ENCODE measurements at regions not wholly inside any gene's neighbourhood (a gene's known extent, or its start where the extent isn't known, plus 50 kb on each side); places are given as distances from the start of the nearest gene placed in this dataset.
"Not testable (repeated sequence)": the region's sequence is repeated elsewhere in the genome, so short reads cannot be mapped to it uniquely, and the experiment has no call there.

DNA sequence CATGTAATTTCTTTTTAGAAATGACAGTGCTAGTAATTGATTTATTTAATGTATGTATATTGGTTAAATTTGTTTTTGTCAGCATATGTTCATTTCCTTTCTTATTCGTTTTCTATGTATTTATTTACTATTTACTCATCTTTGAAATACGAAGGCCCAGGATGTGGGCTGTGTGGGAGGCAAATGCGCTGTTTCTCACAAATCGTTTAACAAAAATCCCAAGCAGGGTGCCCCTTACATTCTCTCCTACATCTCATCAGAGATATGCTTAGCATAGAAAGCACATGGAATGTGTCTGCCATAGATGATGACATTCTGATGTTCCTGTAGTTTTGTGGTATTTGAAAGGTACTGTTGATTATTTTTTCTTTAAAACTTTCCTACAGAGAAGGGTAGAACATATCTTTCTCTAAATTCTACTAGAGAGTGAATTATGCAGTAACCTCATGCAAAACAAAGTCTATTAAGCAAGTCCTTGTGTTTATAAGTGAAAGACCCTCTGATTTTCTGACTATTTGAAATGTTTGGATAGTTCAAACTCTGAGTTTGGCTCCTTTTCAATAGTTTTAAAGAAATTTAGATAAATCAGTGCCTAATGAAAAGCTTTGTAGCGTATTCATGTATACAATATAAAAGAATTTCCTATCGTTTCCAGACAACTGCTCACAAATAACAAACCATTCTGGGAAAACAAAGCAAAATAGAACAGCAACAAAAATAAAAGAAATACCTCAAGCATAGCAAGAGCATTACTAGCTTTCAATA, 111.1 kb upstream of the VGLL3 start:
- DNase-seq = no peak

DNA sequence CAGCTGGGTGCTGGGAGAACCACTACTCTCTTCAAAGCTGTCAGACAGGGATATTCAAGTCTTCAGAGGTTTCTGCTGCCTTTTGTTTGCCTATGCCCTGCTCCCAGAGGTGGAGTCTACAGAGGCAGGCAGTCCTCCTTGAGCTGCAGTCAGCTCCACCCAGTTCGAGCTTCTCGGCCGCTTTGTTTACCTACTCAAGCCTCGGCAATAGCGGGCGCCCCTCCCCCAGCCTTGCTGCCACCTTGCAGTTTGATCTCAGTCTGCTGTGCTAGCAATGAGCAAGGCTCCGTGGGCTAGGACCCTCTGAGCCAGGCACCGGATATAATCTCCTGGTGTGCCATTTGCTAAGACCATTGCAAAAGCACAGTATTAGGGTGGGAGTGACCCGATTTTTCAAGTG, 106.8 kb upstream of the VGLL3 start:
- DNase-seq = not testable (repeated sequence)

GRCh38 chr3:87090631-87091030, 99.7 kb upstream of the VGLL3 start:
- no peak for DNase-seq

DNA sequence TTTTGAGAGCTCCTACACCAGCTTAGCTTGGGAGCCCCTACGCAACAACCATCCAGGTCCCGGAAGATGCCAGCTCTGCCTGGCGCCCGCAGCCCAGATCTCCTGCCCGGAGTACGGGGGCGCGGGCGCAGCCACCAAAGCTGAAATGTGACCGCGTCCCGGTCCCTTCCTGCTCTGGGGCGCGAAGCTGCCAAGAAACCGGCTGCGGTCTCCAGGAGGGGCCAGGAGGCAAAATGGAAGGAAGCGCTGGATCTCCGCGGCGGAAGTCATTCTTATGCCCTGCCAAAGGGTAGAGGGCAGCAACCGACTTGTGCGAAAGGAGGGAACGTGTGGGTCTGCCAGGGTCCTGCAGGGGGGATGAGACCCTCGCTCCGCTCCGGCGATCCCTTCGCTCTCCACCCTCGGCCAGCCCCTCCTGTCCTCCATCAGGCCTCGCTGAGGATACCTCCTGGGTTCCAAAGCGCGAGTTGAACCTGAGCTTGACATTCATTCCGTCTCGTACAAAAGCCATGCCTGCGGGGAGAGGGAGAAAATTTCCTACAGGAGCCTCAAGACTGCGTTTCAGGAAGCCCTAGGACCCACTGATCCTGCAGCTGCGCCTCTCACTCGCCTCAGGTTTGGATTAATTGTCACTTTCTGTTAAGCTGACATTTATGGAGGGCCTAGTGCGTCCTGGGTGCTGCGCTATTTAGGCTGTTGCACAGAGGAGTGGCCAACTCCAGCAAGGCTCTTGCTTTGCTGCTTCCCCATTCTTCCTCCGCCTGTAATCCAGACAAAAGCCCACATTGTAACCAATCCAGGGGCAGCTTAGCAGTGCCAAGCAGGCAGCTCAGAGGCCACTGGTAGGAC, 98.3 kb upstream of the VGLL3 start:
- peak; percentile 35 to 53 for DNase-seq

DNA sequence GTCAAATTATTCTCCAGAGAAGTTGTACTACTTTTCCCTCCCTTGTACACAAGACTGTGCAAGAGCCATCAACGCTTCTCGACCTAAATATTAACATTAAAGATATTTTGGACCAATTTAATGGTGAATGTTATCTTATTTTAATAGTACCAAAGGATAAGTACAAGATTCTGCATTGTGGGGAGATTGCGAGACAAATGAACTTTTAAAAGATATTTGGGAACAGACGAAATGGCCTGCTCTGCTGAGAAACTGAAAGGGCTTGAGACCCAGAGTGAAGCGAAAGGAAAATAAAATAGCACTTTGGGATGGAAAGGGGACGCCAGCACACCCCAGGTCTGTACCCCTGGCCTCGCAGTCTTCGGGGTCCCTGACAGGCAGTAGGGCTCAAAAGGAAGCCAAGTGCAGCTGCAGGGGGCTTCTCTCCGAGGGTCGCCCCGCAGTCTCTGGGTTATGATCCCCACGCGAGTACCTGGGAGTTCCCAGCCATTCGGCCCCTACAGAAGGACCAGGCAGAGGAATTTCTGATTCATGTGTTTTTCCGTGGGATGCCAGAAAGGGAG, 97.6 kb upstream of the VGLL3 start:
- no peak for DNase-seq

DNA sequence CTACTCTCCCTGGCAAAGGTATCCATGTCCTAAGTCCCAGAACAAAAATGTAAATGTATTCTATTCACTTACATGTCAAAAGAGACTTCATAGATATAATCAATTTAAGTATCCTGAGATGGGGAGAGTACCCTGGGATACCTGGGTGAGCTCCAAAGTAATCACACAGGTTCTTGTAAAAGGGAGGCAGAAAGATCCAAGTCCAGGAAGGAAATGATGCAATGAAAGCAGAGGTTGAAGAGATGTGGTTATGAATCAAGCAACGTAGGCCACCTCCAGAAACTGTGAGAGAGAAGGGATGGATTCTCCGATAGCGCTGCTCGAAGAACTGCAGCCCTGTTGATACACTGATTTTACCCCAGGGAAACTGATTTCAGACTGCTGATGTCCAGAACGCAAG, 93.9 kb upstream of the VGLL3 start:
- no peak for DNase-seq

DNA sequence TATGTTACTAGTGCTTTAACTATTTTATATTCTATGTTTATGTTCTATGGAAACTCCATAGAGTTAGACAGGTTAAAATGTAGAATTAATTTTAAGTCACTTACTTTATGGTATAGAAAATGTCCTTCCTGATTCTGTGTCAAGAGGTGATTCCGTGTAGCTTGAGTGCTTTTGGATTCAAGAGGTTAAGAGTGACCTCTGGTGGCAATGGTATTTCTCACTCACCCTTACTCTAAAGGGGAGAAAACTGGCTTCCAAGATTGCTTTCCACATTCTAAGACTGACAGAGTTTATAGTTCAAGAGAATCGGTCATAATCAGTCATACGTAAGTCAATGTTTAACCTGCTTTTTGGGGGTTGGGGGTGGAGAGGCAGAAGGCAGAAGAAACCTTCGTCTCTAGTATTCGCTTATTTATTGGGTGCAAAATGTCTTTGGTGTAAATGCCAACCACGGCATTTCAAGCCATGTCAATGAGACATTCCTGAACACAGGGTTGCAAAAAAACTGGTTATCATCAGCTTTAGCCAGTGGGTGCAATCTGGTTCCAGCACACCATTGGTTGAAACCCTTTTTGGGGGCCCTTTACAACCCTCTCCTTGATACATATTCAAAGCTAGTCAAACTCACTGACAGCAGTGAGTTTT, 92.0 kb upstream of the VGLL3 start:
- DNase-seq = peak in 1 of 2 donors; percentile 14

DNA sequence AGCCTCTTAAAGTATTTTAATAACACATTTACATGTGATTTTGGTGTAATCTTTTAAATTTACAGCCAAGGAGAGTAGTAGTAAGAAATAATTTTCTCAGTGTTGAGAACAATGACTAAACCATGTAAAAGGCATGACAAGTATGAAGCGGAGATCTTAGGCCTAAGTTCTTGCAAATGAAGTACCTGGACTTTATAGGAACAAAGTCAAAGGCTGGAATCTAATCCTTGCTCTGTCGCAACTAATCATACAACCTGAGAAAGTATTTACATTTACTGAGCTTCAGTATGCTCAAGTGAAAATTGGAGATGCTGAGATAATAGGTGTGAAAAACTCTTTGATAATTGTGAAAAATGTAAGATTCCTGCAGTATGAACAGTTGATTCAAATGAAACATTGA, 86.4 kb upstream of the VGLL3 start:
- DNase-seq = no peak

DNA sequence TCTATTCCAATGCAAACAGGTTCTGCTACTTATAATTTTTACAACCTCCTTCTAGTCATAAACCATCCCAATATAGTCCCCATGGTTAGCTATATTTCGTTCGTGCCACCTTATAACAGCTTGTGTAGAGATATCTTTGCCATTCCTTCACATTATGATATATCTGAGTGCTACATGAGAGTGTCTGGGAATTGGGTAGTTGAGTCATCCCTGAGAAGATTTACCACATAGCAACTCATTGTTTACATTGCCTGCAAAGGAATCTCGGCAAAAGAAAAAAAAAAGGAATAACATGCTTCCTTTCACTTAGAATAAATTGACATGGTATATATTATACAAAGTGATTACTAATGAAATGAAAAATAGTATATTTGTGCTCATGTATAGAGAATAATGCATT, 86.0 kb upstream of the VGLL3 start:
- DNase-seq = no peak

DNA sequence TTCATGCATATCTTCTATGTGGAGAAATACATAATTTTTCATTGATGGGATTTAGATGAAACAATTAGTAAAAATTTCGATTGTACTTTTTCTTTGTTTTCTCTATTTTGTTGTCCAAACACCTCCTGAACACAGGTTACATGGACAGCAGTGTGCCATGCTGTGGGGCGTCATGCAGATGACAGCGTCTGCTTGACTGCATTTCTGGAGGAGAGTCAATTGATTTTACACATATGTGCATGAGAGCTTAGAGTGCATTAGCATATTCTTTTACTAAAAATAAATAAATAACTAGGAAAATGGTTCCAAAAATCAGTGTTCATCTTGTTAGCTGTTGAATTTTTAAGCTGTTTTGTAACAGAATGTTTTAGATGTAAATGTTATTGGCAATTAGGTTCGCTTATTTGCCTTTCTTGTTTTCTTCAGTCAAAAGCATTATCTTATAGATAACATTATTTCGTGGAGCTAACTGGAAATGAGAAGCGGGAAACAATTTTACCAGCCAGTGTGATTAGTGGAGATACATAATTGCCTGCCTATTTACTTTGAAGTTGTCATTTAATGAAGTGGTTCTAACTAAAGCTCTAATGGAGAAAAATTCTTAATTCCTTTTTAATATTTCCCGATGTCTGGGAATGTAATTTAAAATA, 82.7 kb upstream of the VGLL3 start:
- DNase-seq = no peak

- no peak for DNase-seq
Observed at GRCh38 chr3:87072446-87072845, 81.5 kb upstream of the VGLL3 start.

DNA sequence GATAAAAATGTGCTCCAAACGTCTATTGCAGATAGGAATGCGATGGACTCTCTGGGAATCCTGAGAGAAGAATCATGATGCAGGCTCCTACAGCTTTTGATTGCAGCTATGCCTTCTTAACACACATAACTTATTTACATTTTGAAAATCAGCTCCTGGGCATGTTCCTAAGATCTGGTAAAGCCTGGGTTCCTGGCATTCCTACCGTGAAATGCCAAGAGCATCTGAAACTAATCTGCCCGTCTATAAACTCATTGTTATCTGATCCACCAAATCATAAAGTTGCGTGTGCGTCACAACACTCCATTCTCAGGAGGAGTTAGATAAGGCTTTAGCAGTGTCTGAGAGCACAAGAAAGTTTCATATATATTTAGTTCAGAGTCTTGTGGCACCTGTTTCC, 79.0 kb upstream of the VGLL3 start:
- no peak for DNase-seq

GRCh38 chr3:87069021-87069420, 78.1 kb upstream of the VGLL3 start:
- no peak for DNase-seq

DNA sequence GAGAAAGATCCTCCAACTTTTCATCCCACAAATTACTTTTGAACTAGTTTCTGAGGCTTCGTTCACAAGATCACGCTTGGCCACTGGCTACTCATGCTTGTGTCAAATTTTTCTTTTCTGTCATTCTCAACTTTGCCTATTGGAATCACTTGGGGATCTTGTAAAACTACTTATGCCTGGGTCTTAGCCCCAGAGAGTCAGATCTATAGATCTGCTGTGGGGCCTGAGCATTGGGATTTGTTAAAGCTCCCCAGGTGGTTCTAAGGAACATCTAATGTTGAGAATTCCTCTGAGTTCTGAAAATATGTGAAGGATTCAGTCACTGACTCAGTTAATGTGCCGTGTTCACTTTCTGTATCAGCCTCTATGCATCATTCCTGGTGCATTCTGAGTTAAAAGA, 71.7 kb upstream of the VGLL3 start:
- DNase-seq = no peak

- no peak for DNase-seq
Observed at GRCh38 chr3:87057474-87057873, 66.5 kb upstream of the VGLL3 start.

- DNase-seq = no peak
Observed at GRCh38 chr3:87053553-87053952, 62.6 kb upstream of the VGLL3 start.

DNA sequence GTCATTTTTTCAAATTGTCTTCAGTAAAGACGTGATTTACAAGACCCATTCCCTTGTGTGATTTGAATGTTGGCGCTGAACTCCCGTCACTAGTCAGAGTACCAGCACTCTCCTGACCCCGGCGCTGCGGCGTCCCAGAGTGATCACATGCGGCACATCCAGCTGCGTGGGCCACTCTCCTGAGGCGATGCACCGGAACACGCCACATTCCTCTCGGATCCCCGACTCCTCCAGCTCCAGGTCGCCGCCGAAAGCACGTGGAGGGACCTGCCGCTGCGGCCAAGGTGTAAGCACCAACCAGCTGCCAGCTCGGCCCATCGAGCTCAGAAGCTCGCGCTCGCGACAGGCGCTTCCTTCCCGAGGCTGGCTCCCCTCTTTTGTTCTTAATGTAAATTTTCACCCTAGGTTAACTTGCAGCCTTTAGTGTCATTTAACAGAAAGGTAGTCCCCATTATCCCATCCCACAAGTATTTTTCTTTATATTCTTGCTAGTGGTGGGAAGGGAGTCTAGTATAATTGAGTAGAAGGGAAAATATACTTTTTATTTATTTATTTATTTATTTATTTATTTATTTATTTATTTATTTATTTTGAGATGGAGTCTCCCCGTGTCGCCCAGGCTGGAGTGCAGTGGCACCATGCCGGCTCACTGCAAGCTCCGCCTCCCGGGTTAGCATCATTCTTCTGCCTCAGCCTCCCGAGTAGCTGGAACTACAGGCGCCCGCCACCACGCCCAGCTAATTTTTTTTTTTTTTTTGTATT, 61.7 kb upstream of the VGLL3 start:
- DNase-seq = no peak

DNA sequence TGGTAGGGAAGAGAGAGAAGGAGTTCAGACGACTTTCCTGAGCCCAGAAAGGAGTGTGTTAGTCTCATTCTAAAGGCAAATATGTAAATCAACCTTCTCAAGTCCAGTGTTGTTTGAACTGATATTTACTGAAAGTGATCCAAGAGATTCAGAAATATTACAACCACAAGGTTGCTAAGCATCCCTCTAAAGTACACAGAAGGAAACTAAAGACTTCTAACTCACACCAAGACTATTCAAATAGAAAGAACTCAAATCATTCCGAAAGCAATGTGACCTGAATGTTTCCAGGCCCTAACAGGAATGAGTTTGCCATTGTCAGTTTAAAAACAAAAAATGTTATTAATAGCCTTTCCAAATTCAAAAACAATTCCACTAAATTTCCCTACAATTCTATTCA, 56.9 kb upstream of the VGLL3 start:
- DNase-seq = no peak

DNA sequence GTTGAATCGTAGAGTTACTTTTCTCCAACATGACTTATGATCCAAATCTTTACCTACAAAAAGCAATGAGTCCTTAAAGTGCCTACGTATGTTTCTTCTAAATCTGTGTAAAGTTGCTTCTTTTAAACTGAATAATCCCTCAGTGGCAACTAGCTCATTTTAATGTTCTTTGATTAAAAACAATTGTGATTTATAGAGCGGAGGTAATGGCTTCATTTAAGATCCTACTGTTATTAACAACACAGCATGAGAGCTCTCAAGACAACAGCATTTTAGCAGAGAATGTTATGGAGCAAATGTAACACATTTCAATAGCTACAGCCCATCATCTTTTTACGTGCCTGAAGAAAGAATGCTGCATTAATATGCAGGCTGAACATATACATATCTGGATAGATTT, 55.3 kb upstream of the VGLL3 start:
- DNase-seq = no peak

GRCh38 chr3:87045473-87045872, 54.5 kb upstream of the VGLL3 start:
- DNase-seq = no peak

GRCh38 chr3:87044846-87045245, 53.9 kb upstream of the VGLL3 start:
- DNase-seq = no peak

- no peak for DNase-seq
Observed at GRCh38 chr3:87044409-87044808, 53.5 kb upstream of the VGLL3 start.

Data from bone marrow (tissue), 2 donors.